GM06990 (cell line): ENCODE measurements at regions not wholly inside any gene's neighbourhood (a gene's known extent, or its start where the extent isn't known, plus 50 kb on each side); places are given as distances from the start of the nearest gene placed in this dataset.

Experiments used
- DNase-seq: peaks from one replicate; pipeline ENCODE4 v3.0.0-alpha.2; 2011; ENCODE audit not compliant: insufficient read length; ENCODE audit errors: extremely low read depth
- H3K27me3 ChIP-seq: replicated peaks from 2 replicates; pipeline ENCODE4 v1.6.0; 2011; ENCODE audit warnings: low read length; ENCODE audit not compliant: control insufficient read depth, insufficient read depth
- H3K36me3 ChIP-seq: 2 replicates; pipeline ENCODE4 v1.5.1; 2011; ENCODE audit warnings: low read length; ENCODE audit not compliant: control insufficient read depth, insufficient read depth
- H3K4me3 ChIP-seq: replicated peaks from 2 replicates; pipeline ENCODE4 v1.5.1; 2011; ENCODE audit warnings: low read depth, mild to moderate bottlenecking, control low read depth, low read length
- CTCF ChIP-seq: IDR thresholded peaks from 2 replicates; pipeline ENCODE4 v1.5.1; 2011; ENCODE audit warnings: low read length, control low read depth, mild to moderate bottlenecking, inconsistent platforms; ENCODE audit not compliant: insufficient read depth, poor library complexity, severe bottlenecking

GRCh38 chrX:45773572-45773971, 572.9 kb upstream of the DIPK2B start:
- Histone ChIP-seq H3K27me3 (no peaks in the 10 kb centered on the region), H3K4me3 (no peak overlapping the region), H3K36me3 (no peaks in the 10 kb centered on the region)
- DNase-seq = no peak
- no peak for TF ChIP-seq CTCF

GRCh38 chrX:45771560-45772340, 571.1 kb upstream of the DIPK2B start:
- no peak for DNase-seq
- 0 out of 2 replicates have a peak overlapping the region, but pooled peaks have one; percentile 4 for H3K4me3 ChIP-seq
- no peak for TF ChIP-seq CTCF
- no peaks in the 10 kb centered on the region for H3K27me3 ChIP-seq
- H3K36me3 ChIP-seq = no peaks in the 10 kb centered on the region

- H3K27me3 ChIP-seq = no peaks in the 10 kb centered on the region
- DNase-seq = no peak
- no peak for TF ChIP-seq CTCF
- no peaks in the 10 kb centered on the region for H3K36me3 ChIP-seq
- 0 out of 2 replicates have a peak overlapping the region, but pooled peaks have one; percentile 4 for H3K4me3 ChIP-seq
Measured at GRCh38 chrX:45771114-45771513, 570.4 kb upstream of the DIPK2B start.

- TF ChIP-seq CTCF = no peak
- DNase-seq = peak; percentile 53
- Histone ChIP-seq H3K36me3 (no peaks in the 10 kb centered on the region), H3K27me3 (no peaks in the 10 kb centered on the region), H3K4me3 (peak overlapping the region; percentile 62)
Measured at GRCh38 chrX:45769761-45770582, 569.3 kb upstream of the DIPK2B start.

GRCh38 chrX:45768666-45769236, 568.1 kb upstream of the DIPK2B start:
- H3K27me3 ChIP-seq = no peaks in the 10 kb centered on the region
- no peak for DNase-seq
- H3K36me3 ChIP-seq = no peaks in the 10 kb centered on the region
- H3K4me3 ChIP-seq = peak overlapping the region; percentile 62
- no peak for TF ChIP-seq CTCF
